GM12874 (cell line): ENCODE measurements at regions not wholly inside any gene's neighbourhood (a gene's known extent, or its start where the extent isn't known, plus 50 kb on each side); places are given as distances from the start of the nearest gene placed in this dataset.

Experiments
- CTCF ChIP-seq: IDR thresholded peaks from 2 replicates; pipeline ENCODE4 v1.5.1; 2011; ENCODE audit warnings: low read depth, mild to moderate bottlenecking, control low read depth, low read length, moderate library complexity; ENCODE audit not compliant: insufficient read depth

- no peak for TF ChIP-seq CTCF
These were observed 172.4 kb upstream of the IQSEC1 start for GRCh38 chr3:13245615-13245978.

GRCh38 chr3:13243586-13243985, 170.4 kb upstream of the IQSEC1 start:
- TF ChIP-seq CTCF, result no peak

GRCh38 chr3:13242364-13242737, 169.1 kb upstream of the IQSEC1 start:
- no peak for TF ChIP-seq CTCF

- TF ChIP-seq CTCF, result no peak
These were observed 168.6 kb upstream of the IQSEC1 start for GRCh38 chr3:13241621-13242363.

GRCh38 chr3:13240928-13241618, 167.8 kb upstream of the IQSEC1 start:
- no peak for TF ChIP-seq CTCF

GRCh38 chr3:13239467-13239760, 166.2 kb upstream of the IQSEC1 start:
- TF ChIP-seq CTCF, result no peak

GRCh38 chr3:13238687-13239466, 165.6 kb upstream of the IQSEC1 start:
- no peak for TF ChIP-seq CTCF
